Bronchial epithelial cell (primary cell): ENCODE measurements at regions not wholly inside any gene's neighbourhood (a gene's known extent, or its start where the extent isn't known, plus 50 kb on each side); places are given as distances from the start of the nearest gene placed in this dataset.
A peak's percentile ranks its signal among the peaks of the same experiment; 100 is the strongest.

Experiments used
- DNase-seq: peaks from one replicate; pipeline ENCODE4 v3.0.0-alpha.2; 2010; ENCODE audit warnings: low read depth
- FAIRE-seq: peaks from 2 replicates; lab custom pipeline; 2011; peaks lifted over from hg19 to GRCh38; lab: Jason Lieb, UNC
- H3K27me3 ChIP-seq: 2 replicates; pipeline ENCODE4 v1.5.1; 2011; ENCODE audit warnings: low read length; ENCODE audit not compliant: control insufficient read depth, insufficient read depth
- H3K36me3 ChIP-seq: 2 replicates; pipeline ENCODE4 v1.5.1; 2011; ENCODE audit warnings: low read length; ENCODE audit not compliant: control insufficient read depth, insufficient read depth
- H3K4me3 ChIP-seq: 2 replicates; pipeline ENCODE4 v1.5.1; 2011; ENCODE audit warnings: mild to moderate bottlenecking, low read depth, low read length, control low read depth
- TF ChIP-seq, protein P1 (sequence below): IDR thresholded peaks from 2 replicates; pipeline ENCODE4 v1.5.1; 2011; ENCODE audit warnings: mild to moderate bottlenecking, moderate library complexity, low read length, control low read depth, inconsistent platforms; ENCODE audit not compliant: insufficient read depth, severe bottlenecking

DNA sequence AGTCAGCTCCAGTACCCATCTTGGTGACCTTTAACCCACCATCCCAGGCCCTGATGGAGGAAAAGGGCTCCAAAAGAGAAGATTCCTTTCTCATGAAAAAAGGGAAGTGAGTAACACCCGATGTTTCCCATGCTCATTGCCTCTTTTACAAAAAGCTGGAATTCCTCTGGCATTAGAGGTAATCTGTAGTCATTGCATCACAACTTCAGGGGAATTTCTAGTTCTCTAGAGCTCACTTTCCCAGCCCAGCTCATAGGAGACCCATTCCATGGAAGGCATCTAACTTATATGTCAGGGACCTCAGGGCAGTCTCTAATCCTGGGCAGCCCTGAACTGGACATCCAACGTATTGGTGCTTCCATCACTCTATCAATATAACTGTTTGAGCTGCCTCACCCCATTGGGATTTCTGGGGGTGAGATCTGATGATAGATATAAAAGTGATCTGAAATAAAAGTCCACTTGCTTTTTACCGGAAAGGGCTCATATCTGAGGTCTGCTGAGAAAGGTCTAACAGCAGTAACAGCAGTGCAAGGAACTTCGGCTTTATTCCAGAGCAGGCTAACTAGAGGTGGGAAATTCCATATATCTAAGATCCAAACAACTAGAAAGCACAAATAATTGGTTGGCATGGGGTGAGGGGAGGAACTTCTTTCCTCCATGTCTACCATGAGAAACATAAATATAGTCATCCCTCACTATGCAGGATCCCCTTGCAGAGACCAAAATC, 106.1 kb downstream of the ETAA1 start:
- peak; percentile 95 for DNase-seq
- TF ChIP-seq, protein P1, sequence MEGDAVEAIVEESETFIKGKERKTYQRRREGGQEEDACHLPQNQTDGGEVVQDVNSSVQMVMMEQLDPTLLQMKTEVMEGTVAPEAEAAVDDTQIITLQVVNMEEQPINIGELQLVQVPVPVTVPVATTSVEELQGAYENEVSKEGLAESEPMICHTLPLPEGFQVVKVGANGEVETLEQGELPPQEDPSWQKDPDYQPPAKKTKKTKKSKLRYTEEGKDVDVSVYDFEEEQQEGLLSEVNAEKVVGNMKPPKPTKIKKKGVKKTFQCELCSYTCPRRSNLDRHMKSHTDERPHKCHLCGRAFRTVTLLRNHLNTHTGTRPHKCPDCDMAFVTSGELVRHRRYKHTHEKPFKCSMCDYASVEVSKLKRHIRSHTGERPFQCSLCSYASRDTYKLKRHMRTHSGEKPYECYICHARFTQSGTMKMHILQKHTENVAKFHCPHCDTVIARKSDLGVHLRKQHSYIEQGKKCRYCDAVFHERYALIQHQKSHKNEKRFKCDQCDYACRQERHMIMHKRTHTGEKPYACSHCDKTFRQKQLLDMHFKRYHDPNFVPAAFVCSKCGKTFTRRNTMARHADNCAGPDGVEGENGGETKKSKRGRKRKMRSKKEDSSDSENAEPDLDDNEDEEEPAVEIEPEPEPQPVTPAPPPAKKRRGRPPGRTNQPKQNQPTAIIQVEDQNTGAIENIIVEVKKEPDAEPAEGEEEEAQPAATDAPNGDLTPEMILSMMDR, result no peak
- Histone ChIP-seq H3K4me3 (no peak overlapping the region), H3K27me3 (no peaks in the 10 kb centered on the region), H3K36me3 (no peaks in the 10 kb centered on the region)
- FAIRE-seq, result peak; percentile 36

GRCh38 chr2:67510745-67511144, 113.6 kb downstream of the ETAA1 start:
- FAIRE-seq, result no peak
- TF ChIP-seq, protein P1, result no peak
- DNase-seq, result no peak

DNA sequence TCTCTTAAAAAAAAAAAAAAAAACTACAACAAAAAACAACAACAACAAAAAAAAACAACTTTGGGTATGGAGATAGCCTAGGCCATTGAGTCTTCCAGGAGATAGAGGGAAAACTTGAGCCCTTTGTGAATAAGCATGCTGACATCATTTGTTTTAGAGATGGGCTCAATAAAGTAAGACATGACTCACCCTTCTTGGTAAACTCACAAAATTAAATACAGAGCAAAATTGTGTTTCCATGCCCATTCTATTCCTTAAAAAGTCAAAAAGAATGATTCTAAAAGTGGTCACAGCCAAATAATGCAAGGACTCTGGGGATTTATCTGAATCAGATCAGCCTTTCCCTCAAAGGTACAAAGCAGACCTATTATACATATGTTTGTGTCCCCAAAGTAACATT, 117.4 kb downstream of the ETAA1 start:
- H3K27me3 ChIP-seq, result no peaks in the 10 kb centered on the region
- FAIRE-seq (no peak), DNase-seq (peak; percentile 69)
- no peak overlapping the region for H3K4me3 ChIP-seq
- H3K36me3 ChIP-seq, result no peaks in the 10 kb centered on the region
- TF ChIP-seq, protein P1, result no peak

More at GRCh38 chr2:67510745-67511144, 113.6 kb downstream of the ETAA1 start:
- Histone ChIP-seq H3K4me3 (no peak overlapping the region), H3K27me3 (no peaks in the 10 kb centered on the region), H3K36me3 (no peaks in the 10 kb centered on the region)

DNA sequence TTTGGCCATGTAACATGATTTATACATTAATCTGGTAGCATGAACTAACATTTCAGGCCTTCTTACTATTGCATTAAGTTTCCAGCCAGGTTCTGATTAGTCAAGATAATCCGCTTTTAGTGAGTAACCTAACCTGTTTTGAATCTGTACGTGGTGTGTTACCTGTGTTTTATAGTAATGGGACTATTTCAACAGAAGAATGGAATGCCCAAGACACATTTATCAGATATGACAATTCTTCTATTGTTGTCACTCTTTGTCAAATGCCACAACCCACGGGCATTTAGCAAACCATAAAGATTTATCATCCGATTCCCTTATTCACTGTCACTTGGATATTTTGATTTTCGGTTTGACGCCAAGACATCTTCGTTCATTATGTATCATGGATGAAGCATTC, 117.9 kb downstream of the ETAA1 start:
- DNase-seq, result peak; percentile 35
- Histone ChIP-seq H3K36me3 (no peaks in the 10 kb centered on the region), H3K27me3 (no peaks in the 10 kb centered on the region), H3K4me3 (no peak overlapping the region)
- no peak for FAIRE-seq
- TF ChIP-seq, protein P1, result no peak

- FAIRE-seq, result no peak
- no peak for DNase-seq
- no peak overlapping the region for H3K4me3 ChIP-seq
- TF ChIP-seq, protein P1, result no peak
- no peaks in the 10 kb centered on the region for H3K36me3 ChIP-seq
- H3K27me3 ChIP-seq, result no peaks in the 10 kb centered on the region
Observed at GRCh38 chr2:67515538-67515937, 118.4 kb downstream of the ETAA1 start.

- TF ChIP-seq, protein P1, result no peak
- H3K4me3 ChIP-seq, result no peak overlapping the region
- H3K36me3 ChIP-seq, result no peaks in the 10 kb centered on the region
- DNase-seq, result no peak
- FAIRE-seq, result no peak
- H3K27me3 ChIP-seq, result no peaks in the 10 kb centered on the region
Observed at GRCh38 chr2:67516362-67516761, 119.2 kb downstream of the ETAA1 start.
